CD14-positive monocyte (primary cell): ENCODE measurements at regions not wholly inside any gene's neighbourhood (a gene's known extent, or its start where the extent isn't known, plus 50 kb on each side); places are given as distances from the start of the nearest gene placed in this dataset.
A peak's percentile ranks its signal among the peaks of the same experiment; 100 is the strongest.

Experiments
- DNase-seq, 3 donors: peaks; one replicate each; pipeline ENCODE4 v3.0.0-alpha.2; 2011 to 2022
- H2AFZ ChIP-seq: 2 replicates; pipeline ENCODE4 v1.6.0; 2012; ENCODE audit warnings: mild to moderate bottlenecking, low read depth, low read length, inconsistent platforms; ENCODE audit not compliant: insufficient read depth, poor library complexity, severe bottlenecking
- H3K27ac ChIP-seq, 2 donors: 1 replicate in 1 of 2; 2 replicates in 1 of 2; pipeline ENCODE4 v1.5.1; 2012 to 2013; ENCODE audit warnings: low read length in 2 of 2, control low read depth in 1 of 2, inconsistent platforms in 1 of 2, low read depth in 1 of 2, mild to moderate bottlenecking in 1 of 2
- H3K27me3 ChIP-seq, 2 donors: one replicate each; pipeline versions ENCODE4 v1.6.0 to v1.6.1; 2011 to 2013; ENCODE audit warnings: low read length in 2 of 2; ENCODE audit not compliant: control insufficient read depth in 2 of 2, insufficient read depth in 2 of 2
- H3K36me3 ChIP-seq, 2 donors: replicated peaks in 1 of 2; 1 replicate in 1 of 2; 2 replicates in 1 of 2; pipeline versions ENCODE4 v1.5.1 to v1.6.1; 2012 to 2013; ENCODE audit warnings: low read length in 2 of 2, control low read depth in 1 of 2, inconsistent platforms in 1 of 2, mild to moderate bottlenecking in 1 of 2; ENCODE audit not compliant: insufficient read depth in 2 of 2, control insufficient read depth in 1 of 2
- H3K4me1 ChIP-seq, 2 donors: 1 replicate in 1 of 2; 2 replicates in 1 of 2; pipeline versions ENCODE4 v1.5.1 to v1.6.1; 2012 to 2013; ENCODE audit warnings: low read length in 2 of 2, control low read depth in 1 of 2, inconsistent platforms in 1 of 2, mild to moderate bottlenecking in 1 of 2, moderate library complexity in 1 of 2; ENCODE audit not compliant: insufficient read depth in 2 of 2, control insufficient read depth in 1 of 2
- H3K4me2 ChIP-seq: replicated peaks from 2 replicates; pipeline ENCODE3; 2012; ENCODE audit warnings: low read length, moderate library complexity, mild to moderate bottlenecking; ENCODE audit not compliant: poor library complexity, severe bottlenecking; ENCODE audit errors: extremely low read depth
- H3K4me3 ChIP-seq, 3 experiments: fragments of 200-600 bp in 1 of 3; sonication (generic) in 1 of 3; replicated peaks in 1 of 3; 1 replicate in 2 of 3; 2 replicates in 1 of 3; pipeline ENCODE4 v1.5.1; 2011 to 2013; ENCODE audit warnings: low read length in 3 of 3, mild to moderate bottlenecking in 3 of 3, control low read depth in 2 of 3, low read depth in 2 of 3, inconsistent platforms in 1 of 3, moderate library complexity in 1 of 3
- H3K79me2 ChIP-seq: 2 replicates; pipeline ENCODE4 v1.6.0; 2012; ENCODE audit warnings: mild to moderate bottlenecking, control low read depth, inconsistent platforms, low read length, moderate library complexity; ENCODE audit not compliant: insufficient read depth
- H3K9ac ChIP-seq: 2 replicates; pipeline ENCODE4 v1.6.0; 2017; ENCODE audit warnings: low read length, mild to moderate bottlenecking; ENCODE audit not compliant: insufficient read depth, poor library complexity, severe bottlenecking
- H3K9me3 ChIP-seq, 2 donors: replicated peaks in 1 of 2; 1 replicate in 1 of 2; 2 replicates in 1 of 2; pipeline versions ENCODE4 v1.5.1 to v1.6.1; 2012 to 2013; ENCODE audit warnings: low read length in 2 of 2, control low read depth in 1 of 2; ENCODE audit not compliant: control insufficient read depth in 1 of 2, insufficient read depth in 1 of 2
- H4K20me1 ChIP-seq: 2 replicates; pipeline ENCODE4 v1.6.0; 2012; ENCODE audit warnings: mild to moderate bottlenecking, low read length, control low read depth, moderate library complexity; ENCODE audit not compliant: insufficient read depth
- H3K27ac Mint-ChIP-seq, 7 donors: one replicate each; pipeline ENCODE4 v1.8.0; 2020; ENCODE audit warnings: mild to moderate bottlenecking in 7 of 7, mixed read lengths in 7 of 7, moderate library complexity in 6 of 7, inconsistent platforms in 2 of 7
- H3K27me3 Mint-ChIP-seq, 3 donors: one replicate each; pipeline ENCODE4 v1.8.0; 2021 to 2022; ENCODE audit warnings: low read depth in 3 of 3, mild to moderate bottlenecking in 3 of 3, mixed read lengths in 3 of 3, moderate library complexity in 3 of 3, inconsistent platforms in 1 of 3
- H3K36me3 Mint-ChIP-seq, 2 donors: one replicate each; pipeline ENCODE4 v1.8.0; 2020; ENCODE audit warnings: mixed read lengths in 2 of 2, inconsistent platforms in 1 of 2, mild to moderate bottlenecking in 1 of 2
- H3K4me1 Mint-ChIP-seq: one replicate; pipeline ENCODE4 v1.8.0; 2020; ENCODE audit warnings: mild to moderate bottlenecking, mixed read lengths
- H3K4me3 Mint-ChIP-seq, 2 donors: one replicate each; pipeline ENCODE4 v1.8.0; 2020; ENCODE audit warnings: mild to moderate bottlenecking in 2 of 2, mixed read lengths in 2 of 2, moderate library complexity in 1 of 2
- H3K9me3 Mint-ChIP-seq, 7 donors: one replicate each; pipeline ENCODE4 v1.8.0; 2020 to 2022; ENCODE audit warnings: mixed read lengths in 7 of 7, mild to moderate bottlenecking in 6 of 7, moderate library complexity in 6 of 7, inconsistent platforms in 2 of 7
- WGBS: methylation state at CpG from one replicate; pipeline ENCODE4 v1.1.5; 2013; ENCODE audit warnings: missing lambda C conversion rate; ENCODE audit not compliant: insufficient coverage; 5-methylcytosine and 5-hydroxymethylcytosine counted together
- intact Hi-C, 2 donors: fragments of 100-400 bp; cut with micrococcal nuclease; formaldehyde crosslinking; loops; one replicate each; pipeline versions ENCODE4 v1.15.0 to v1.15.1; 2023
- TF ChIP-seq, protein P1 (sequence below): fragments of 200-600 bp; IDR thresholded peaks from one replicate; pipeline ENCODE4 v1.8.0; 2022; ENCODE audit warnings: antibody characterized with exemption, mild to moderate bottlenecking

DNA sequence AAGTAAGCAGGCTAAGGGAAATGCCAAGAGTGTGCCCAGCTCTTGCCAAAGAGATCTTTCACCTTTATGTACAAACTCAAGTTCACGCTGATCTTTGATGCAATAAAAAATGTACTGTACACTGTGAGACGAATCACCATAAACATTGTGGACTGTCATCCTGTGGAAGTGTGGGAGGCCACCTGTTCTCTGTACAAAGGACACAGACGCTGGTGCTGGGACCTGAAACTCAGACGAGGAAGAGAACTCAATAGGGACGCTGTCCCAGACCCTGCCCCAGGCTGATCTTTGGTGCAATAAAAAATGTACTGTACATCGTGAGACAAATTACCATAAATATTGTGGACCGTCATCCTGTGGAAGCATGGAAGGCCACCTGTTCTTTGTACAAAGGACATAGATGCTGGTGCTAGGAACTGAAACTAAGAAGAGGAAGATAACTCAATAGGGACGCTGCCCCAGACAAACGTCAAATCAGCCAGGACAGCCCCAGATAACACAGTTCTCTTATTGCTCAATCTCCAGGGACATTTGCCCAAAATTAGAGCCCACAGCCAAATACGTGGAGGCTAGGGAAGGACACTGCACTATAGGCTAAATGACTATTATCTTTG lies 312.7 kb upstream of the SGK1 start:
- no peak overlapping the region for H3K4me3 ChIP-seq
- H3K79me2 ChIP-seq: no peaks in the 10 kb centered on the region
- peaks cover 44% of the 10 kb centered on the region for H3K4me1 Mint-ChIP-seq
- no peak overlapping the region for H3K27ac ChIP-seq
- peak overlapping the region; percentile 2 to 35 for H3K4me3 Mint-ChIP-seq
- no peaks in the 10 kb centered on the region for H3K36me3 Mint-ChIP-seq
- H3K9me3 ChIP-seq: no peaks in the 10 kb centered on the region
- peaks cover 26 to 44% of the 10 kb centered on the region in 2 donors for H3K4me1 ChIP-seq
- intact Hi-C loops: loop anchor here (5.0 to 10.0 kb wide), 2 partner anchors 98 to 186 kb away; no protein-coding TSS in a partner anchor
- H3K27ac Mint-ChIP-seq: peak overlapping the region; percentile 62 to 94 (median 77)
- WGBS: 5% methylated on average over 8 of the region's 10 CpGs
- peaks cover 0 to 2% (median 0%) of the 10 kb centered on the region in 3 donors for H3K27me3 Mint-ChIP-seq
- peak overlapping the region; percentile 17 for H3K4me2 ChIP-seq
- H4K20me1 ChIP-seq: no peaks in the 10 kb centered on the region
- H3K36me3 ChIP-seq: no peaks in the 10 kb centered on the region
- TF ChIP-seq, protein P1, sequence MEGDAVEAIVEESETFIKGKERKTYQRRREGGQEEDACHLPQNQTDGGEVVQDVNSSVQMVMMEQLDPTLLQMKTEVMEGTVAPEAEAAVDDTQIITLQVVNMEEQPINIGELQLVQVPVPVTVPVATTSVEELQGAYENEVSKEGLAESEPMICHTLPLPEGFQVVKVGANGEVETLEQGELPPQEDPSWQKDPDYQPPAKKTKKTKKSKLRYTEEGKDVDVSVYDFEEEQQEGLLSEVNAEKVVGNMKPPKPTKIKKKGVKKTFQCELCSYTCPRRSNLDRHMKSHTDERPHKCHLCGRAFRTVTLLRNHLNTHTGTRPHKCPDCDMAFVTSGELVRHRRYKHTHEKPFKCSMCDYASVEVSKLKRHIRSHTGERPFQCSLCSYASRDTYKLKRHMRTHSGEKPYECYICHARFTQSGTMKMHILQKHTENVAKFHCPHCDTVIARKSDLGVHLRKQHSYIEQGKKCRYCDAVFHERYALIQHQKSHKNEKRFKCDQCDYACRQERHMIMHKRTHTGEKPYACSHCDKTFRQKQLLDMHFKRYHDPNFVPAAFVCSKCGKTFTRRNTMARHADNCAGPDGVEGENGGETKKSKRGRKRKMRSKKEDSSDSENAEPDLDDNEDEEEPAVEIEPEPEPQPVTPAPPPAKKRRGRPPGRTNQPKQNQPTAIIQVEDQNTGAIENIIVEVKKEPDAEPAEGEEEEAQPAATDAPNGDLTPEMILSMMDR: no peak
- H3K9me3 Mint-ChIP-seq: peaks cover 0 to 4% (median 0%) of the 10 kb centered on the region in 7 donors
- H2AFZ ChIP-seq: no peak overlapping the region
- H3K9ac ChIP-seq: no peak overlapping the region
- H3K27me3 ChIP-seq: no peaks in the 10 kb centered on the region
- peak; percentile 64 to 81 (median 81) for DNase-seq

DNA sequence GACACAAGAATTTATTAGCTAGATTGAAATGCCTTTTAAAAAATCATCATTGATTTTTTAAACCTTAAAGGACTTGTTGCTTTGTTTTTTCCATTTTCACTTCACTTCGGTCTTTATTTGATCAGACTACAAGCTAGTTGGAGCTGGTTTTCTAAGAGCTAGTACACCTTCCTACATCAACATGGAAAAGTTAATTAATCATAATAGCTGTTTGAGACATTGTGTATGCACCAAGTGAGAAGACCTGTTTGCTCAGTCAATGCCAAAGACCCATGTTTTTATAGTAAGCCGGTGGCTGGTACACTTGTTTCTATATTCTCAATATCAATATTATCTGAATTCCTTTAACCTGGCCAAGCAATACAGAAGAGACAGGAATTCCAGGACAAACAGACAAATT lies 310.2 kb upstream of the SGK1 start:
- Histone ChIP-seq H2AFZ (no peak overlapping the region), H3K4me2 (no peak overlapping the region), H4K20me1 (no peaks in the 10 kb centered on the region), H3K79me2 (no peaks in the 10 kb centered on the region), H3K27me3 (no peaks in the 10 kb centered on the region), H3K4me1 (peaks cover 19 to 30% of the 10 kb centered on the region in 2 donors), H3K36me3 (no peaks in the 10 kb centered on the region), H3K9ac (no peak overlapping the region), H3K4me3 (no peak overlapping the region), H3K9me3 (no peaks in the 10 kb centered on the region), H3K27ac (no peak overlapping the region)
- peaks cover 40% of the 10 kb centered on the region for H3K4me1 Mint-ChIP-seq
- no peak for DNase-seq
- intact Hi-C loops: no loop called here
- peaks cover 0 to 2% (median 0%) of the 10 kb centered on the region in 7 donors for H3K9me3 Mint-ChIP-seq
- no peak overlapping the region for H3K4me3 Mint-ChIP-seq
- peaks cover 3 to 6% (median 4%) of the 10 kb centered on the region in 3 donors for H3K27me3 Mint-ChIP-seq
- no CpG with 5 or more reads among the region's 2 CpGs for WGBS
- TF ChIP-seq, protein P1: no peak
- no peaks in the 10 kb centered on the region for H3K36me3 Mint-ChIP-seq
- no peak overlapping the region for H3K27ac Mint-ChIP-seq
